GM12873 (cell line): ENCODE measurements at regions not wholly inside any gene's neighbourhood (a gene's known extent, or its start where the extent isn't known, plus 50 kb on each side); places are given as distances from the start of the nearest gene placed in this dataset.

ENCODE experiments used
- CTCF ChIP-seq: IDR thresholded peaks from 2 replicates; pipeline ENCODE4 v1.5.1; 2012; ENCODE audit warnings: low read depth, mild to moderate bottlenecking, moderate library complexity, low read length, control low read depth; ENCODE audit not compliant: insufficient read depth; ENCODE audit errors: missing control alignments

- no peak for TF ChIP-seq CTCF
These were observed 188.1 kb downstream of the TMEM167A start for GRCh38 chr5:82889088-82889487.

- TF ChIP-seq CTCF: no peak
These were observed 190.3 kb downstream of the TMEM167A start for GRCh38 chr5:82886911-82887310.

GRCh38 chr5:82885627-82886389, 191.4 kb downstream of the TMEM167A start:
- no peak for TF ChIP-seq CTCF

GRCh38 chr5:82884821-82885471, 192.2 kb downstream of the TMEM167A start:
- no peak for TF ChIP-seq CTCF

GRCh38 chr5:82882316-82882715, 194.9 kb downstream of the TMEM167A start:
- no peak for TF ChIP-seq CTCF

GRCh38 chr5:82881571-82882174, 195.5 kb downstream of the TMEM167A start:
- no peak for TF ChIP-seq CTCF

GRCh38 chr5:82879089-82879488, 198.1 kb downstream of the TMEM167A start:
- no peak for TF ChIP-seq CTCF
